SK-N-MC (cell line): ENCODE measurements at regions not wholly inside any gene's neighbourhood (a gene's known extent, or its start where the extent isn't known, plus 50 kb on each side); places are given as distances from the start of the nearest gene placed in this dataset.

Experiments
- DNase-seq: peaks from one replicate; pipeline ENCODE4 v3.0.0-alpha.2; 2011; ENCODE audit warnings: low read depth, low spot score
- H3K27ac ChIP-seq: fragments of 200-600 bp; sonication (generic); 2 replicates; pipeline ENCODE4 v1.5.1; 2016; ENCODE audit warnings: mixed run types
- H3K36me3 ChIP-seq: fragments of 200-600 bp; sonication (generic); 2 replicates; pipeline ENCODE4 v1.6.1; 2017; ENCODE audit warnings: antibody characterized with exemption, low read length, mixed read lengths; ENCODE audit not compliant: insufficient read depth
- H3K4me3 ChIP-seq: fragments of 200-600 bp; sonication (generic); 2 replicates; pipeline ENCODE4 v1.5.1; 2016
- H3K9ac ChIP-seq: fragments of 200-600 bp; sonication (generic); 2 replicates; pipeline ENCODE4 v1.8.0; 2017; ENCODE audit warnings: mixed run types, mixed read lengths; ENCODE audit not compliant: insufficient read length
- H3K9me3 ChIP-seq: fragments of 200-600 bp; sonication (generic); 2 replicates; pipeline ENCODE4 v1.6.1; 2017; ENCODE audit warnings: low read depth, mild to moderate bottlenecking, antibody characterized with exemption, low read length, moderate library complexity, mixed read lengths
- EZH2 ChIP-seq: fragments of 200-600 bp; sonication (generic); IDR thresholded peaks from one replicate; pipeline ENCODE4 v1.6.1; 2017; ENCODE audit warnings: antibody characterized with exemption
- FOXP2 ChIP-seq: optimal IDR thresholded peaks from 2 replicates; pipeline ENCODE3; 2011; ENCODE audit warnings: mild to moderate bottlenecking, moderate library complexity; ENCODE audit not compliant: insufficient read depth; ENCODE audit errors: extremely low read length, control extremely low read depth
- POLR2AphosphoS5 ChIP-seq: IDR thresholded peaks from 2 replicates; pipeline ENCODE4 v1.6.1; 2012; ENCODE audit warnings: mild to moderate bottlenecking, low read depth, low read length, borderline replicate concordance

DNA sequence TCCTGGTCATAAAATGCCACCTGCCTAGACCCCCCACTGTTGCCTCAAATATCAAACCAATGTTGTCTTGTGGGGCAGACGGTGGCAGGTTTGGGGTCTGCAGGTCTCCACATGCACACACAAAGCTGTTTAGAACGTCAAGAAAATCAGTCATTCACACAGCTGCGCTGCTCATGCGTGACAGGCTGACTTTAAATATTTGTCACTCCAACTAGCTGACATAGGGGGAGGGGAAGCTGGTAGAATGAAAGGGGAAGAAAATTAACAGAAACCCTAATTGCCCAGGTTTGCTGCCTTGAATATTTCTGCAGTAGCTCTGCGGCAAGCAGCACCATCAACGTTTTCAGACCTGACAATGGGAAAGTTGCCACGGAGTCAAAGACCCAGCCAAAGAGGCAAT lies 201.8 kb downstream of the ABHD5 start:
- TF ChIP-seq POLR2AphosphoS5 (no peak), EZH2 (no peak), FOXP2 (no peak)
- Histone ChIP-seq H3K27ac (no peak overlapping the region), H3K9me3 (no peaks in the 10 kb centered on the region), H3K9ac (no peak overlapping the region), H3K36me3 (no peaks in the 10 kb centered on the region), H3K4me3 (no peak overlapping the region)
- no peak for DNase-seq

DNA sequence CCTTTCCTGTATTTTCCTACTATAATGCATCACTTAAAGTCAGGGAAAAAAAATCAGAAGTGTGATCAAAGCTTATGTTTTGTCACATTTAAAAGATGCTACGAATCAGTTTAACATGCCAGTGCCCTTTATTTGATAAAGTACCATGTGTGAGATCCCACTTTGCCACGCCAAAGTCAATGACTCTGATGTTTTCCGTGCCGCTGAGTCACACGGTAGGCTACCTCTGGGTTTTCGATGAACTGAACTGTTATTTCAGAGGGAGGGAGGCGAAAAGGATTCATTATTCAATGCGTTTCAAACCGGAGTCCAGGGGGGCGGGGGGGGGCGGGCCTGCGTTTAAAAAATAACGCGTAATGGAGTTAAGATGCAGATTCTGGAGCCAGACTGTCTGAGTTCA lies 203.0 kb downstream of the ABHD5 start:
- Histone ChIP-seq H3K4me3 (no peak overlapping the region), H3K9me3 (no peaks in the 10 kb centered on the region), H3K27ac (no peak overlapping the region), H3K36me3 (no peaks in the 10 kb centered on the region), H3K9ac (no peak overlapping the region)
- no peak for DNase-seq
- TF ChIP-seq POLR2AphosphoS5 = no peak

DNA sequence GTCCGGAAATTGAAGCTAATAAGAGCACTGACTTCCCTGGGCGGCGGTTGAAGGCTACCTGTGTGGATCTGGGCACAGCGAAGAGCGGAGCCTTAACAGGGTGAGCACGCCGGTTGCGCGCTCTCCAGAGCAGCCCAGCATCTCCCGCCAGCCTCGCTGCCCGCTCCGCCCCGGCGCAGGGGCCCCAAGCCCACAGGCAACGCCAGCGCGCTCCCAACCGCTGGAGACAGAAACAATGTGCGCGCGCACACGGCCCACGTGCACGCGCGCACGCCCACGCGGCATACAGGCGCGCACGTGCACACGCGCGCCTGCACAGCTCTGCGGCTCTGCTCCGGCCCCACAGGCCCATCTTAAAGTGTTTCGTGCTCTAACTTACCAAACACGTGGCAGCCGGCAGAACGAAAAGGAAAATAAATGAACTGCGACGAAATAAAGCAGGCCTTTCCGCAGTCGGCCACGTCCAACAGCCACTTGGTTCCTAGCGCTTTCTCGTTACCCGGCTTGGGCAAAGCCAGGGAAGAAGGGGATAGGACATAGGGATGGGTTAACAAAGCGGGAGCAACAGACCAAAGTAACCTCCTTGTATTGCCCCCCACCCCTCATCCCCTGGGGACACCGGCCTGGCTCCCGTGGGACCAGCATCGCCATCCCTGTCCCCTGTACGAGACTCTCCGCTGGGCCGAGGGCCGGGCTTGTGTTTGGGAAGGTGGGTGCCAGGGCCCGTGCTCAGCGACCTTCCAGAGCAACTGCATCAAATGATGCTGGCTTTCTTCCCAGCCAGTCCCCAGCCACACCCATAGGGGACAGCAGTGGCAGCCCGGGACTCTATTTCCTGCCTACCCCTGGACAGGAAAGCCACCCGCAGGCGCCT lies 203.7 kb downstream of the ABHD5 start:
- Histone ChIP-seq H3K9me3 (no peaks in the 10 kb centered on the region), H3K9ac (no peak overlapping the region), H3K36me3 (no peaks in the 10 kb centered on the region), H3K4me3 (no peak overlapping the region), H3K27ac (no peak overlapping the region)
- TF ChIP-seq EZH2 (no peak), POLR2AphosphoS5 (no peak), FOXP2 (no peak)
- DNase-seq = no peak

DNA sequence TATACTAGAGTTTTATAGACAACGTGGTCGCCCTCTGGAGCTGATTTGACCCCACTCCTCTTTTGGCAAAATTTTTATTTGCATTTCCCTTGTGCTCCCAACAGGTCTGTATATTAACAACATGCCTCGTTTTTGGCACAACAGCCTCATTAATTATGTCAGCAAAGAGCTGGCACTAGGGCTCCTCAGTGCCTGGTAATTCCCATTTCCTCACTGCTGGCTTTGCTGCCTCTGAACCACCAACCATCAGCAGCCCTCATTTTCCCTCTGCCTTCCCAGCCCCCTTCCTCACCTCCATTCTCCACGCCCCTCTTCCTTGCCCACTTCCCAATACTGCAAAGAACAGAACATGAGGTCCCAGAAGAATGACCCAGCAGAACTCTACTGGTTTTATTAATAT lies 204.8 kb downstream of the ABHD5 start:
- Histone ChIP-seq H3K9ac (no peak overlapping the region), H3K9me3 (no peaks in the 10 kb centered on the region), H3K27ac (no peak overlapping the region), H3K36me3 (no peaks in the 10 kb centered on the region), H3K4me3 (no peak overlapping the region)
- no peak for DNase-seq
- TF ChIP-seq EZH2 = no peak
- TF ChIP-seq FOXP2 = no peak
- TF ChIP-seq POLR2AphosphoS5 = no peak

DNA sequence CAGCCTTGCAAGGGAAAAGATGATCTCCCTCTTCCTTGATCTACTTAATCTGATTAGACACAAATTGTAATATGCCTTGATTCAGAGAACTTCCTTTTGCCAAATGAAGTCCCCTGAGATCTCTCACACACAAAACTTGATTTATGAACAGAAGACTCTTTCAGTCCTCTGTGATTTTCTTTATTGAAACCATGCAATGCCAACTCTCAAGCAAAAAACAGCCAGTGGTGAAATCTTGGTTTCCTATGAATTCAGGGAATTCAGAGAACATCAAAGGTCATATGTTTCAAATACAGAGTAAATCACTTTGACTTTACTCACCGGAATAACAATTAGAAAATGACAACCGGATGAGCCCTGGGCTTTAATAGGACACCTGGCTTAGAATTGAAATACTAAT lies 211.7 kb downstream of the ABHD5 start:
- Histone ChIP-seq H3K36me3 (no peaks in the 10 kb centered on the region), H3K4me3 (no peak overlapping the region), H3K9ac (no peak overlapping the region), H3K27ac (no peak overlapping the region), H3K9me3 (no peaks in the 10 kb centered on the region)
- TF ChIP-seq FOXP2 = no peak
- no peak for TF ChIP-seq POLR2AphosphoS5
- no peak for TF ChIP-seq EZH2
- DNase-seq = no peak

DNA sequence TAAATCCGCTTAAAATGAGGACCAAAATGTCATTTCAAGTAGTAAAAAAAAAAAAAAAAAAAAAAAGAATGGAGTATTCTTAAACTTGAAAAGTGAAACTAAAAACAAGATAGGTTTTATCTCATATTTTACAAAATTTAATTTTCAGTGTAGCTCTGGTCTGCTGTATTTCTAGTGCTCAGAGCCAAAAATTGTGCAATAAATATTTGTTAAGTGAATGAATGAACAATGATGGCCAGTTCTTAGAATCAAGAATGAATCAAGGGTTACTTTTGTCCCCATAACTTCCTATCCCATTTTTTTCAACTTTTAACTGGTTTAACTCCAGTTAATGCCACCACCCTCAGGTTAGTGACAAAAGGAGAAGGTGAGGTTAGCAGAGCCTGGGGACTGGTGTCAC lies 214.4 kb downstream of the ABHD5 start:
- Histone ChIP-seq H3K36me3 (no peaks in the 10 kb centered on the region), H3K9me3 (no peaks in the 10 kb centered on the region), H3K27ac (no peak overlapping the region), H3K9ac (no peak overlapping the region), H3K4me3 (no peak overlapping the region)
- no peak for DNase-seq
- TF ChIP-seq POLR2AphosphoS5 = no peak
- no peak for TF ChIP-seq FOXP2
- no peak for TF ChIP-seq EZH2

DNA sequence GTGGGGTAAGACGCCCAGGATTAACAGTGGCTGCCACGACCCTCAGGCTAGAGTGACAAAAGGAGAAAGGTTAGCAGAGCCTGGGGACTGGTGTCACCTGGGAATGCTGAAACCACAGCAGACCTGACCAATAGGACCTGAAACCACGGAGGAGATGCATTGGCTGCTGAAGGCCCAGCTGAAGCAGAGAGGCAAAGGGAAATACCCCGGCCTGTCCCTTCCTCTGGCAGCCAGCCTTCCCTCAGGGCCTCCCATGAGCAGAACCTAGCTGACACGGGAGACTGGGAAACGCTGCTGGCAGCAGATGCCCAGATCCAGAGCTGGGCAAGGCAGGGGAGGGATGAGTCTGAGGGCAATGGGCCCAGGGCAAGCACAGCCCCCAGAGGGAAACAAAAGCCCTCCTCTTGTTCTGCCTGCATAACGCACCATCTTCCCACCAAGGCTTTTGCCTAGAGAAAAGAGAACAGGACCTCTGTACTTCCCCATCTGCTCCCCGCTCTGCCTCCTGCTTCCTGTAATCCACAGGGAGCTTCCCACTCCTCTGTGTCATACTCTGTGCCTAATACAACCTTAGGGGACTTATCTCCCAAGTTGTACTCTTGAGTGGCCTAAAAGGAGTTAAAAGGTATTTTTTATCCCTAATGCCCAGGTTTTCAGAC lies 216.2 kb downstream of the ABHD5 start:
- Histone ChIP-seq H3K27ac (no peak overlapping the region), H3K4me3 (no peak overlapping the region), H3K9ac (no peak overlapping the region), H3K36me3 (no peaks in the 10 kb centered on the region), H3K9me3 (no peaks in the 10 kb centered on the region)
- TF ChIP-seq POLR2AphosphoS5 = no peak
- no peak for TF ChIP-seq EZH2
- no peak for TF ChIP-seq FOXP2
- DNase-seq = no peak

DNA sequence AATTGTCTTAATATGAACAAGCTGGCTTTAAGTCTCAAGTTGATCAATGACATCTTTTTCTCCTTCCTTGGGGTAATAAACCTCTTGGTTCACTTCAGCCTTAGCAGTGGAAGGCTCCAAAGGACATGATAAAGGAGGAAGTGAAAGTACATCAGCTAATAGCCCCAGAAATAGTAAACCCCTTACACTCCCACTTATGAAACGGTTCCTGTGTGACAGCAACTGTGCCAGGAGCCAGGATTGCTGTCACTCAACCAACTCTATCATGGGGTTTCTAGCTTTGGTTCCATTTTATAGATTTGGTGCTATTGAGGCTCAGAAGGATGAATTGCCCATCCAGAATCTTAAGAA lies 216.7 kb downstream of the ABHD5 start:
- TF ChIP-seq POLR2AphosphoS5 (no peak), FOXP2 (no peak)
- H3K4me3 ChIP-seq = no peak overlapping the region
- DNase-seq = no peak

DNA sequence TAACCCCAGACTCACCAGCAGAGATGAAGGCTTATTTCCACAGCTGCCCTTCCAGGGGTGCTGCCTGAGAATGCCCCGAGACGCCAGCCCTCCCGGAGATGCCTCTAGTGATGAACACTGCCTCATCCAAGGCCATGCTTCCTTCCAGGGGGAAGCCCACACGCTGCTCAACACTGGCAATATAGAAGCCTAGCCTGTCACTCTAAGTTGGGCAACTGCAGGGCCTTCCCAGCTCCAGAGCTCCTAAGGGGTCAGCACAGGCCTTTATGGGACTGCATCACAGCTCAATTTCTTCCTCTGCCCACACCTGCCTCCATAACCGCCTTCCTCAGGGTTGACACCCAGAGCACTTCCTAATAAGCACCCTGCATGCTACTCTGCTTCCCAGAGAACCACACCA lies 217.7 kb downstream of the ABHD5 start:
- H3K36me3 ChIP-seq = no peaks in the 10 kb centered on the region
- H3K4me3 ChIP-seq = no peak overlapping the region
- no peaks in the 10 kb centered on the region for H3K9me3 ChIP-seq
- DNase-seq = no peak
- no peak overlapping the region for H3K27ac ChIP-seq
- H3K9ac ChIP-seq = no peak overlapping the region
- TF ChIP-seq EZH2 (no peak), POLR2AphosphoS5 (no peak), FOXP2 (no peak)

More for the DNA sequence above, 216.7 kb downstream of the ABHD5 start:
- Histone ChIP-seq H3K9ac (no peak overlapping the region), H3K27ac (no peak overlapping the region), H3K36me3 (no peaks in the 10 kb centered on the region), H3K9me3 (no peaks in the 10 kb centered on the region)

DNA sequence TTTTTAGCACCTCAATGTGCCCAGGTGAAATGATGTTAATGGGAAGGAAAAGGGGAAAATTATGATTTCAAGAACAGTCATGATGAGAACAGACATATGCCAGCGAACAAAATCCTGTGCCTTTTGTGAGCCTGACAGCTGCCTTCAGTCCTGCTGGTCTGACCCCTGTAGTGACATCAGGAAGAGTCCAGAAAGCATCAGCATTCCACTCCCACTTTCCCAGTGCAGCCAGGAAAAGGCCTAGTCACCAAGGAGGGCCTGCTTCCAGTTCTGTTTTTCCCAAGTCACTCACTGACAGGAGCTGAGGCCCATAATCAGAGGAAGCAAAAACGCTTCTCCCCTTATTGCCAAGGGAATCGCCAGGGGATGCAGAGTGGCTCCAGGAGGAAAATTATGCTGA lies 218.4 kb downstream of the ABHD5 start:
- no peak overlapping the region for H3K27ac ChIP-seq
- DNase-seq = no peak
- no peaks in the 10 kb centered on the region for H3K36me3 ChIP-seq
- H3K4me3 ChIP-seq = no peak overlapping the region
- H3K9ac ChIP-seq = no peak overlapping the region
- H3K9me3 ChIP-seq = no peaks in the 10 kb centered on the region
- TF ChIP-seq POLR2AphosphoS5 (no peak), FOXP2 (no peak), EZH2 (no peak)
